ENCODE measurements at regions not wholly inside any gene's neighbourhood (a gene's known extent, or its start where the extent isn't known, plus 50 kb on each side); places are given as distances from the start of the nearest gene placed in this dataset.

- ChIA-PET CTCF (ENCODE audit: unreplicated experiment) (no interaction called here), POLR2A (no interaction called here)
- H3K27ac ChIP-seq (ENCODE audit: low read depth, low read length, poor library complexity, severe bottlenecking): no peak overlapping the region
- no peaks in the 10 kb centered on the region for H4K20me1 ChIP-seq (ENCODE audit: insufficient read depth, low read length)
- H3K4me2 ChIP-seq (ENCODE audit: low read length): no peak overlapping the region
- no TSS peak for BruUV-seq (replicated peaks)
- no peaks in the 10 kb centered on the region for H3K9me2 ChIP-seq (ENCODE audit: insufficient read depth, low read length)
- DNase-seq (ENCODE audit: low spot score): no peak
- TF ChIP-seq EZH2phosphoT487 (IDR thresholded peaks at IDR 0.05; ENCODE audit: borderline replicate concordance, low read depth, low read length) (no peak), CTCF (conservative IDR thresholded peaks at IDR 0.05; ENCODE audit: low read length) (no peak)
- H3K4me1 ChIP-seq (ENCODE audit: insufficient read depth, low read length, poor library complexity, severe bottlenecking): no peaks in the 10 kb centered on the region
- no peaks in the 10 kb centered on the region for H3K79me2 ChIP-seq (ENCODE audit: insufficient read depth, low read depth, low read length)
- intact Hi-C loops (cut with micrococcal nuclease; ENCODE audit: unreplicated experiment): no loop called here
- H3K36me3 ChIP-seq (ENCODE audit: insufficient read depth, low read length): no peaks in the 10 kb centered on the region
- H3K4me3 ChIP-seq (ENCODE audit: low read depth, low read length, poor library complexity, severe bottlenecking): no peak overlapping the region
- no peaks in the 10 kb centered on the region for H3K9me3 ChIP-seq (ENCODE audit: low read length)
- no peak overlapping the region for H2AFZ ChIP-seq (ENCODE audit: low read length)
Observed at GRCh38 chr9:117587263-117587662, 116.9 kb upstream of the TLR4 start.

- no peak for DNase-seq (ENCODE audit: low spot score)
- BruUV-seq (replicated peaks): no TSS peak
- CTCF ChIA-PET (ENCODE audit: unreplicated experiment): no interaction called here
- H3K4me1 ChIP-seq (ENCODE audit: insufficient read depth, low read length, poor library complexity, severe bottlenecking): no peaks in the 10 kb centered on the region
- TF ChIP-seq CTCF (conservative IDR thresholded peaks at IDR 0.05; ENCODE audit: low read length): no peak
- no peak for TF ChIP-seq EZH2phosphoT487 (IDR thresholded peaks at IDR 0.05; ENCODE audit: borderline replicate concordance, low read depth, low read length)
- no peaks in the 10 kb centered on the region for H4K20me1 ChIP-seq (ENCODE audit: insufficient read depth, low read length)
- no peaks in the 10 kb centered on the region for H3K9me2 ChIP-seq (ENCODE audit: insufficient read depth, low read length)
- no peaks in the 10 kb centered on the region for H3K9me3 ChIP-seq (ENCODE audit: low read length)
- no peak overlapping the region for H3K4me2 ChIP-seq (ENCODE audit: low read length)
- POLR2A ChIA-PET: no interaction called here
- no peaks in the 10 kb centered on the region for H3K36me3 ChIP-seq (ENCODE audit: insufficient read depth, low read length)
- intact Hi-C loops (cut with micrococcal nuclease; ENCODE audit: unreplicated experiment): no loop called here
- no peaks in the 10 kb centered on the region for H3K79me2 ChIP-seq (ENCODE audit: insufficient read depth, low read depth, low read length)
- H2AFZ ChIP-seq (ENCODE audit: low read length): no peak overlapping the region
- H3K4me3 ChIP-seq (ENCODE audit: low read depth, low read length, poor library complexity, severe bottlenecking): no peak overlapping the region
- no peak overlapping the region for H3K27ac ChIP-seq (ENCODE audit: low read depth, low read length, poor library complexity, severe bottlenecking)
Observed at GRCh38 chr9:117574099-117574498, 130.1 kb upstream of the TLR4 start.

GRCh38 chr9:117564839-117565238 is 139.4 kb upstream of the TLR4 start:
- H3K27ac ChIP-seq (ENCODE audit: low read depth, low read length, poor library complexity, severe bottlenecking): no peak overlapping the region
- no peaks in the 10 kb centered on the region for H4K20me1 ChIP-seq (ENCODE audit: insufficient read depth, low read length)
- BruUV-seq (replicated peaks): no TSS peak
- ChIA-PET CTCF (ENCODE audit: unreplicated experiment) (no interaction called here), POLR2A (interaction anchor here (0.6 to 0.7 kb wide), 2 partner anchors 684 to 1987 kb away, joined by 3 to 4 read pairs; no protein-coding TSS in a partner anchor)
- H3K9me3 ChIP-seq (ENCODE audit: low read length): no peaks in the 10 kb centered on the region
- no peaks in the 10 kb centered on the region for H3K36me3 ChIP-seq (ENCODE audit: insufficient read depth, low read length)
- H3K4me1 ChIP-seq (ENCODE audit: insufficient read depth, low read length, poor library complexity, severe bottlenecking): no peaks in the 10 kb centered on the region
- TF ChIP-seq EZH2phosphoT487 (IDR thresholded peaks at IDR 0.05; ENCODE audit: borderline replicate concordance, low read depth, low read length) (no peak), CTCF (conservative IDR thresholded peaks at IDR 0.05; ENCODE audit: low read length) (no peak)
- intact Hi-C loops (cut with micrococcal nuclease; ENCODE audit: unreplicated experiment): no loop called here
- H3K4me3 ChIP-seq (ENCODE audit: low read depth, low read length, poor library complexity, severe bottlenecking): no peak overlapping the region
- H2AFZ ChIP-seq (ENCODE audit: low read length): no peak overlapping the region
- no peaks in the 10 kb centered on the region for H3K9me2 ChIP-seq (ENCODE audit: insufficient read depth, low read length)
- DNase-seq (ENCODE audit: low spot score): no peak
- H3K79me2 ChIP-seq (ENCODE audit: insufficient read depth, low read depth, low read length): no peaks in the 10 kb centered on the region
- no peak overlapping the region for H3K4me2 ChIP-seq (ENCODE audit: low read length)
